ENCODE measurements at regions not wholly inside any gene's neighbourhood (a gene's known extent, or its start where the extent isn't known, plus 50 kb on each side); places are given as distances from the start of the nearest gene placed in this dataset.
"Not testable (repeated sequence)": the region's sequence is repeated elsewhere in the genome, so short reads cannot be mapped to it uniquely, and the experiment has no call there.

DNA sequence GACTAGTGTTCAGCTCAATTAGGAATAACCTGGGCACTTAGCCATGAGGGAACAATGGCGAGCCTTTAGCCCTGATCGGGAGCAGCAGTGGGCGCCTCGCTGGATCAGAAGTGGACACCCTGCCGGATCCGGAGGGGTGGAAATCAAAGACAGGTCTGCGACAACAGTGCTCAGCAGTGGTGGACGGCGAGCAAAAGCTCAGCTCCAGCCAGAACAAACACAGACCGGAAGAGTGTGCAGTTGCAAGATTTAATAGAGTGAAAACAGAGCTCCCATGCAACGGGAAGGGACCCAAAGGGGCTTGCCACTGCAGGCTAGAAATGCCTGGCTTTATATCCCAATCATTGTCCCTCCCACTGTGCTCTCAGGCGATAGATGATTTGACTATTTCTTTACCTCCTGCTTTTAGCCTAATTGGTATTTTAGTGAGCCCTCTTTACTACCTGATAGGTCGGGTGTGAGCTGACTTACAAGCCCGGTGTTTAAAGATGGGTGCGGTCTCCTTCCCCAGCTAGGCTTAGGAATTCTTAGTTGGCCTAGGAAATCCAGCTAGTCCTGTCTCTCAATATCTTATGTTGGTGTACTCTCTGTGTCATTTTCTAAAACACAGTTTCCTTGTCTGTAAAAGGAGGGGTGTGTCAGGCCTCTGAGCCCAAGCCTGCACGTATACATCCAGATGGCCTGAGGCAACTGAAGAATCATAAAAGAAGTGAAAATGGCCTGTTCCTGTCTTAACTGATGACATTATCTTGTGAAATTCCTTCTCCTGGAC lies 1258.8 kb upstream of the TENM4 start:
- not testable (repeated sequence) for TF ChIP-seq CTCF (conservative IDR thresholded peaks at IDR 0.05; ENCODE audit: low read length); EZH2phosphoT487 (IDR thresholded peaks at IDR 0.05; ENCODE audit: borderline replicate concordance, low read depth, low read length)
